ENCODE measurements at regions not wholly inside any gene's neighbourhood (a gene's known extent, or its start where the extent isn't known, plus 50 kb on each side); places are given as distances from the start of the nearest gene placed in this dataset.

GRCh38 chr14:80428671-80429070 lies 217.4 kb upstream of the DIO2 start:
- no peak for TF ChIP-seq POLR2AphosphoS5 (IDR thresholded peaks at IDR 0.05)
- no peak for TF ChIP-seq CTCF (IDR thresholded peaks at IDR 0.05)
- TF ChIP-seq EP300 (IDR thresholded peaks at IDR 0.05), result no peak
- TF ChIP-seq POLR2A (IDR thresholded peaks at IDR 0.05), result no peak
- Histone ChIP-seq H3K9me3 (no peaks in the 10 kb centered on the region), H3K4me1 (peaks cover 0 to 7% (median 0%) of the 10 kb centered on the region in 4 donors), H3K4me3 (no peak overlapping the region), H3K27me3 (no peaks in the 10 kb centered on the region), H3K27ac (no peak overlapping the region), H3K36me3 (no peaks in the 10 kb centered on the region)
- intact Hi-C loops (cut with DNase I; ENCODE audit: low total_unique reads), result no loop called here
- 27 to 54% (median 32%) methylated on average over 2 of the region's 2 CpGs for WGBS, 5 donors
- DNase-seq, result no peak

- H3K27me3 ChIP-seq, result no peaks in the 10 kb centered on the region
Observed at GRCh38 chr14:80428171-80428570, 216.9 kb upstream of the DIO2 start.

GRCh38 chr14:80427101-80427500 lies 215.8 kb upstream of the DIO2 start:
- H3K9me3 ChIP-seq, result no peaks in the 10 kb centered on the region
- intact Hi-C loops (cut with DNase I; ENCODE audit: low total_unique reads), result no loop called here
- H3K27ac ChIP-seq, result no peak overlapping the region
- DNase-seq, result no peak
- peaks cover 0 to 7% (median 0%) of the 10 kb centered on the region in 4 donors for H3K4me1 ChIP-seq
- H3K36me3 ChIP-seq, result no peaks in the 10 kb centered on the region
- no peak for TF ChIP-seq CTCF (IDR thresholded peaks at IDR 0.05)
- no peaks in the 10 kb centered on the region for H3K27me3 ChIP-seq
- 52 to 79% (median 69%) methylated on average over 3 of the region's 3 CpGs for WGBS, 5 donors
- H3K4me3 ChIP-seq, result no peak overlapping the region

More at GRCh38 chr14:80428171-80428570, 216.9 kb upstream of the DIO2 start:
- Histone ChIP-seq H3K36me3 (no peaks in the 10 kb centered on the region), H3K4me3 (no peak overlapping the region), H3K27ac (no peak overlapping the region), H3K9me3 (no peaks in the 10 kb centered on the region), H3K4me1 (peaks cover 0 to 7% (median 0%) of the 10 kb centered on the region in 4 donors)
- 87 to 97% (median 91%) methylated on average over 3 of the region's 3 CpGs for WGBS, 5 donors
- TF ChIP-seq POLR2AphosphoS5 (IDR thresholded peaks at IDR 0.05), result no peak
- TF ChIP-seq EP300 (IDR thresholded peaks at IDR 0.05), result no peak
- TF ChIP-seq CTCF (IDR thresholded peaks at IDR 0.05), result no peak
- no peak for TF ChIP-seq POLR2A (IDR thresholded peaks at IDR 0.05)
- no peak for DNase-seq
- intact Hi-C loops (cut with DNase I; ENCODE audit: low total_unique reads), result no loop called here

- no peaks in the 10 kb centered on the region for H3K27me3 ChIP-seq
- H3K36me3 ChIP-seq, result no peaks in the 10 kb centered on the region
- H3K4me1 ChIP-seq, result peaks cover 0 to 7% (median 0%) of the 10 kb centered on the region in 4 donors
- no peak overlapping the region for H3K4me3 ChIP-seq
- H3K9me3 ChIP-seq, result no peaks in the 10 kb centered on the region
- no peak for DNase-seq
- intact Hi-C loops (cut with DNase I; ENCODE audit: low total_unique reads), result no loop called here
- no peak overlapping the region for H3K27ac ChIP-seq
- TF ChIP-seq EP300 (IDR thresholded peaks at IDR 0.05) (no peak), CTCF (IDR thresholded peaks at IDR 0.05) (no peak), POLR2A (IDR thresholded peaks at IDR 0.05) (no peak), POLR2AphosphoS5 (IDR thresholded peaks at IDR 0.05) (no peak)
- WGBS, 5 donors, result 88 to 98% (median 97%) methylated on average over 1 of the region's 1 CpG
Observed at GRCh38 chr14:80426683-80427082, 215.4 kb upstream of the DIO2 start.

All from stomach (tissue), 8 donors.